ENCODE measurements at regions not wholly inside any gene's neighbourhood (a gene's known extent, or its start where the extent isn't known, plus 50 kb on each side); places are given as distances from the start of the nearest gene placed in this dataset.

DNA sequence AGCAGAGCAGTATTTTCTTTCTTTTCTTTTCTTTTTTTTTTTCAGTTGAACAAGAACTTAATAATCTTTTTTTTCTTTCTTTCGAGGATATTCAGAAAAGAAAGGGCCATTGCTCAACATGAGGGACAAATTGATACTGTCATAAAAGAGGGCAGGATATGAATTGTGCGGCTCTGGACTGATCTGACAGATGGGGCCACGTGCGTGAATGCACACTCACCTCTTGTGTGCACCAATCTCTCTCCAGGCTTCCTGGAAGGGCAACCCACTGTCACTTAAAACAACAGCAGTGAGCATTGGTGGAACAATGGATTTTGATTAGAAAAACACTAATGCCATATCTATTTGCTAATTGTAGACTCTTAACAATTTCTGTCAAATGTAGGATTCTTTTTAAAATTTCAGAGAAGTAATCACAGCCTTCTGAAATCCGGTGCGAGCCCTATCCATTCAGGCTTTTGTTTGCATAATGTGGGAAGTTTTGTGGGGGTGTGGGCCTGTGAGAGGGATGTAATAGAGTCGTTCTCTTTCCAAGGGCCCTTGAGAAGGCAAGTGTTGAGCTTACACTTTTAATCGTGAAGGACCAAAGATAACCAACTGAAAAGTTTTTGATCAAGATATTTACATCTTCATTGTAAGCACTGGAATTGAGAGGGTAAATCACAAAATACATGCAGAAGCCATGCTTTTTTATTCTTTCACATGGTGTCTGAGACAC, 298.8 kb downstream of the SP3 start:
- DNase-seq (ENCODE audit: low read depth in 2 of 3, low spot score in 1 of 3), result no peak

DNA sequence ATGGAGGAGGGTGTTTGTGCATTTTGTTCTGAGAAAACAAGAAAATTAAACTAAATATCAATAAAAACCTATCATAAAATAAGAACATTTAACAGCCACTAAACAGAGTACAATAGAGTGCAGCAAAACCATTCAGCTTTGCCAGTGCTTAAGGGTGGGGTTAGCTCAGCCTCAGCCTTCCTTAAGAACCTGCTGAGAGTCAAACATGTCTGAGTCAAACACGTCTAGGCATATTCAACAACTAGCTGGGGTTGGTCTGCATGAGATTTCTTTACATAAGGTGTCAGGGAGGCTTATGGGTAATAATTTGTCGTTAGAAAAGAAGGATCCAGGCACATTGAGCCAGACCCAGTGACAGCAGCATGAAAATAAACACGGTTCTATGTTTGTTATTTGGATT, 298.2 kb downstream of the SP3 start:
- no peak for DNase-seq (ENCODE audit: low read depth in 2 of 3, low spot score in 1 of 3)

DNA sequence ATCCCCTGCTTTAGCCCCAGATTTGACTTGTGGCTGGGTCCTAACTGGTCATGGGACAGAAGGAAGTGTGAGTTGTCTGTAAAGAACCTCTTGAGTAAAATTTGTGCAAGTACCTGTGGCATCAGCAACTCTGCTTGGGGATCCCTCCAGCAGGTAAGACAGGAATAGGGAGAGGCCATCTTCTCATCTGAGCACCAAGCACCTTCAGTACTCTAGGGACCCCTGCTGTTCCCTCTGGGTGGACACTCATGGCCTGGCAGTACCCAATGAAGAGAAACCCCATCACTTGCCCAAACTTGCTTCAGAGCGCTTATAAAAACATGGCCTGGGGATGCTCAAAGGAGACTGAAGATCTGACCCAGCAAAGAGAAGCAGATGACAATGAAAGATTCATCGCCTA, 297.8 kb downstream of the SP3 start:
- DNase-seq (ENCODE audit: low read depth in 2 of 3, low spot score in 1 of 3), result no peak

DNA sequence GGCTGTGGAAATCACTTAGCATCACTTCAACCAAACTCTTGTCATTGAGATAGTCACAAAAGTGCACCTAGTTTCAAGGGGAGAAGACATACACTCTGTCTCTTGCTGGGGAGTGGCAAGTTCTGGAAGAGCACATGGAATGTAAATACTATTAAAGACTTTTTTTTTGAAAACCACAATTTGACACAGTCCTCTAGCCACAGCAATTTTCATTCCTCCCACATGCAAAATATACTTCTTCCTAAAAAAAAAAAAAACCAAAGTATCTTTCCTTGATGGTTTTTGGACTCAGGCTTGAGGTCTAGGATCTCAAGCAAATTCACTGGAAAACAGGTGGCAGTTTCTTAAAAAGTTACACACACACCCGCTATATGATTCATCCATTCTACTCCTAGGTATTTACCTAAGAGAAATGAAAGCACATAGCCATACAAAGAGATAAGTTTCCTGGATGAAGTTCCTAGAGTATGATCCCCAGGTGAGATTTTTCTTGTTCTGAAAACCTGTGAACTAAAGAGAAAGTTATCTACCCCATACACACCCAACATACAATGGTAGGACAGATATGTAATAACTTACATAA, 295.8 kb downstream of the SP3 start:
- no peak for DNase-seq (ENCODE audit: low read depth in 2 of 3, low spot score in 1 of 3)

DNA sequence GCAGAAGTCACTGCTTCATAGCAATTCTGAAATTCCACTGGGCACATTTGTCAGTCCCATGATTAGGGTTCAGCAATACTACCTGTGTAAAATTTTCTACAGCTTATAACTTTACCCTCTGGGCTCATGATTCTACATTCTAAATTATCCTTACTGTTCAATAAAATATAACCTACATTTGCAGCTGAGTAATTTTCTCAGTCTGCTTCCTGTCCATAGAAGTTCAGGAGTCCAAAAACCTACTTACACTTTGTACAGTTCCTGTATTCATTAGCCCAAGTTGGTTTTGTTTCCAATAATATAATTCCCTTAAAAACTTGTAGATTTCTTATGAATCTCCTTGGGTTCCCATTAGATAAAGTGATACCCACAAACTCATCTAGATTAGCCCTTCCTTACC, 295.3 kb downstream of the SP3 start:
- DNase-seq (ENCODE audit: low read depth in 2 of 3, low spot score in 1 of 3), result no peak

DNA sequence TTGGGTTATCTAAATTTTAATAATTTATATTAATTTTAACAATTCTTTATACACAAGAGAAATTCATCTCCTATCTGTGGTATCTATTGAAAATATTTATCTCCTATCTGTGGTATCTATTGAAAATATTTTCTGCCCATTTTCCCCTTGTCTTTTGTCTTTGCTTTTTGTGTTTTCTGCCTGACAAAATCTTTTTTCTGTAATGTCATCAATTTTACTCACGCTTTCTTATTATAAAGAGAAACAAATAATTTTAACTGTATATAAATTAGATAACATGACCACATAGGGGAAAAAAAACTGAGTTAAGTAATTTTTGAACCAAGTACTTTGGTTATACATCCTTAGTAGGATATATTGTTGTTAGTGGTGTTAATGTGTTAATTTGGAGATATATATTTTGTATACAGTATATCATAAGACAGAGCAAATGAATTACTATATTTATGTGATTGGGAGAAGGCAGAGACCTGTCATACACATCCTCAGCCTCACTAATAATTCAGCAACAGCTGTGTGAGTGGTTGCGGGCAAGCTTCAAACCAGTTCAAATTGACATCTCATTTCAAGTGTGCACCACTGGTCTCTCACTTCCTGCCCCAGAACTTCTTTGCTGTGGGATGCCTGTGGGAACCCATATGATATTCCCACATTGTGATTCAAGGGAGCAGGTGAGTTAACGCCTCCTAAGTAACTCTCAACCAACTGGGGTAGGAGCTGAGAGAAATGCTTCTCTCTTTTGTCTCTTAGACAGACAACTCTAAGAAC, 292.4 kb downstream of the SP3 start:
- DNase-seq (ENCODE audit: low read depth in 2 of 3, low spot score in 1 of 3), result no peak

DNA sequence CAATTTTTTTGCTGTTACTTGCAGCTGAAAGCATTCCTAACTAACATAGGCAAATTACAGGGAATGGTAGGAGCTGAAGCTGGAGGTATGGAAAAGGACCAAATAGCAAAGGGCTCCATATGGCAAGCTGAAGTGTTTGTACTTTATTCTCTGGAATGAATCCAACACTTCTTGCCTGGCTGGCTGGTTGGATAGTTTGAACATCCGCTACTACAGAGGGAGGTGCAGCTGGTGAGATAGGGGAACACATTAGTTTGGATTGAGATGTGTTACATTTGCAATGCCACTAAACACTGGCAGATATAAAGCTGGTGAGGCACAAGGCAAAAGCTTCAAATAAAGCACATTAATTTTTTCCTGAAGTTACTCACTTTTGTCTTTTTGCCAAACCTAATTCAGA, 291.5 kb downstream of the SP3 start:
- no peak for DNase-seq (ENCODE audit: low read depth in 2 of 3, low spot score in 1 of 3)

DNA sequence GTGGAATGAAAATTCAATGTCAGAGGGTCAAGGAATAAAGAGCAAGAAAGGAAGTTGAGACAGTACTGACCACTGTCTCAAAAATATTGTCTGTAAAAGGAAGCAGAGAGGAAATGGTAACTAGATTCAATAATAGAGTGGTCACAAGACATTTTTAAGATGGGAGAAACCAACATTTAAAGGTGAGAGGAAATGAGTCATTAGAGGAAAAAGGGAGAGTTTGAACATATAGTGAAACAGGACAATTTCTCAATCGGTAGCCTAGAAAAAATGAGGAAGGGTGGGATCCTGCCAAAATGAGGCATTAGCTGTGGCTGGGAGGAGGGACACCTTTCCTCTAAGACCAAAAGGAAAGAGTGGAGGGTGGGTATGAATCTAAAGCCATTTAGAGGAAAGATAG, 288.5 kb downstream of the SP3 start:
- no peak for DNase-seq (ENCODE audit: low read depth in 2 of 3, low spot score in 1 of 3)

DNA sequence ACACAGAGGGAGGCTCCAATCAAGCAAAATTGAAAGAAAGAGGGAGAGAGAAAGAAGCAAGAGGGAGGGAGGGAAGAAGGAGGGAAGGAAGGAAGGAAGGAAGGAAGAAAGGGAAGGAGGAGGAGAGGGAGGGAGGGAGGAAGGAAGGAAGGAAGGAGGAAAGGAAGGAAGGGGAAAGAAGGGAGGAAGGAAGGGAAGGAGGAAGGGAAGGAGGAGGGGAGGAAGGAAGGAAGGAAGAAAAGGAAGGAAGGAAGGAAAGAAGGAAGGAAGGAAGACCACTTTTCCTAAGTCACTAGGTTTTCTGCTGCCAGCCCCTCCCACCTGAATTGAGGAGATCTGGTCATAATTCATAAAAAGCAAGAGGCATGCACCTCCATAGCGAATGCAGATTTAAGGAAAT, 287.0 kb downstream of the SP3 start:
- no peak for DNase-seq (ENCODE audit: low read depth in 2 of 3, low spot score in 1 of 3)

DNA sequence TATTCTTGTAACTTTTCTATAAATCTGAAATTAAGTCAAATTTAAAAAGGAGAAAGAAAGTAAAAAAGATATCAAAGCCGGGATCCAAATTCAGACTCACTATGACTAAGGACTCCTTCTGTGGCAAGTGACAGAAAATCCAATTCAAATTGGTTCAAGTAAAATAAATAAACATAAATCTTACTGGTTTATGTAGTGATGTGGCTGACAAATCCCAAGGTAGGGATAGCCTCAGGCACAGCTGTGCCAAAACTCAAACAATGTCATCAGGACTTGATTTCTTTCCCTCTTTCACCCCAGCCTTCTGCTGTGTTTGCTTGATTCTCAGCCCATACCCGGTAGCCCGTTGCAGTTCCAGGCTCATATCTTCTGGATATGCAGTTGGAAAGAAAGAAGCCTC, 284.6 kb downstream of the SP3 start:
- no peak for DNase-seq (ENCODE audit: low read depth in 2 of 3, low spot score in 1 of 3)

DNA sequence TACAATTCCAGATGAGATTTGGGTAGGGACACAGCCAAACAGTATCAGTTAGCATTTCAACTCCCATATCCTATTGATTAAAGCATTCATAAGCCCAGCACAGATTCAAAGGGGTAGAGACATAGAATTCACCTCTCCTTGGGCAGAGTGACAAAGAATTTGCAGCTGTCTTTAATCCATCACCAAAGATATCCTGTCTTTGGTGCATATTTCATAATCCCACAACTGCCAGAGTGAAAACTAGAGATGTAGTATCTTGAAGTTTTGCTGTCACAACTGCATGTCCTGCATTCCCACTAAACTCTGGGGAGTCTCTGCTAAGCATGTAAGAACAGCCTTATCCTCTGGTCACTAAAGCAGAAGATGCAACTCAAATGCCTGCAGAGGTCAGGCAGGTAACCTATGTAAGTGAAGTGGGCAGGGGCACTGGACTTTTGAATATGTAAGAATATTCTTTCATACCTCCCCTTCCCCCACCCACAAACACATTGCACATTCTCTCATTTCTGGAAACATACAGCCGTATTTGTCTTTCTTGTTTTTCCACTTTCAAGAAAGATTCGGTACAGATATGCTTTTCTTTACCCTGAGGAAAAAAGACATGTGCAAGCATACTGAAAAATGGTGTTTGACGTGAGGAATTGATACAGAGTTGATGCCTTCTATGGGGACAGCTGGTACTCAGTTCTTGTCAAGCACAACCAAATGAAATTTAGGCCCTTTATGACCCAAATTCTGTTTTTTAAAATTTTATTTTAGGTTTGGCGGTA, 283.1 kb downstream of the SP3 start:
- no peak for DNase-seq (ENCODE audit: low read depth in 2 of 3, low spot score in 1 of 3)

DNA sequence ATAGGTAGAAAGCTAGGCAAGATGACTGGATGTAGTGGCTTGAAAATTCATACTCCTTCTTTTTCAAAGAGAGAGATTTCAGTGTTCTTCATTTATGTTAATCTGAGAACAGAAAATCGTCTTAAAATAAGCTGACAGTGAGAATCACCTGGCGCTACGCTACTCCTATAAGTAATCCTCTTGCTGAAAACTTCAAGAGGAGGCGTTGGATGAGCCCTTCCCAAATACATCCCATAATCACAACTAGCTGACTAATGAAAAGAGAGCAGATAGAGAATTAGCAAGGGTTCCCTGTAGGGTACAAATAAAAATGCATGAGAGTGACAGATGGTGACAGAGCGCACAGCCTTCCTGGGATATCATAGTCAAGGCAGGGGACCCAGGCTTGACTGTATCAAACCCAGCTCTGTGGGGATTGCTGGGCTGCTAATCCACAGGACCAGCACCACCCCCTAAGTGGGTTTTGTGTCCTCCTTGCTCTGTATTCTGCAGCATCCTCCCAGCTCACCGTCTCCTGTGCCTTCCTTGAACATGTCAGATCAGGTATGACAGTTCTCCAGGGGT, 280.2 kb downstream of the SP3 start:
- no peak for DNase-seq (ENCODE audit: low read depth in 2 of 3, low spot score in 1 of 3)

DNA sequence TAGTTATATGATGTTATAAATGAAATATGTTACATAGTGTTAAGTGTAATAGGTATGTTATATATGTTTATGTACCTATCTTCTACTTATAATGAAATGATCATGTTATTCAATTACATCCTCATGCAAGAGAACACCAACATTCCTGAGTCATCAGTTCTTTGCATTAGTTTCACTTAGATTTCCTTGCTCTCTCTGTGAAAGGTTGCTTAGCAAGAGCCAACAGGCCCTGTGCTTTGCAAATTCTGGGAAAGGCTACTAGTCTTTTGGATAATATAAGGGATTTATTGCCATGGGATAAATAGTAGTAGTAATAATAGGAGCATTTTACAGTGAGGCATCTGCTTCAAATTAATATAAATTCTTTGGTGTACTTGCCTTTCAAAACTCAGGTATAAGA, 274.8 kb downstream of the SP3 start:
- DNase-seq (ENCODE audit: low read depth in 2 of 3, low spot score in 1 of 3), result no peak

DNA sequence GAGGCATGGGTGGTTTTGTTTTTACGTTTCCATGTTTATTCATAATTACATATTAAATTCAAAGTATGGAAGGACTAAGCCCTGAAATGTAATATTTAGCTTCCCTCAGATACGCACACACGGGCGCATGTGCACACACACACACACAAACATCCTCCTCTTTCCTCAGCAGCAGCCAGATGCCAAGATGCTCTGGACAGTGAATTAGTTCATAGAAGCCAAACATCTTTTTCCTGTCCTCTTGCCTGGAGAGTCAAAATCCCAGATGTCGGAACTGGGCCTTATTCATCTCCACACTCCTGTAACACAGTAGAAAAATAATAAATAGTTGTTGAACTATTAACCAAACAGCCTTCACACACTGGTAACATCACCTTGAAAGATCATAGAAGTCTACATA, 273.1 kb downstream of the SP3 start:
- DNase-seq (ENCODE audit: low read depth in 2 of 3, low spot score in 1 of 3), result no peak

DNA sequence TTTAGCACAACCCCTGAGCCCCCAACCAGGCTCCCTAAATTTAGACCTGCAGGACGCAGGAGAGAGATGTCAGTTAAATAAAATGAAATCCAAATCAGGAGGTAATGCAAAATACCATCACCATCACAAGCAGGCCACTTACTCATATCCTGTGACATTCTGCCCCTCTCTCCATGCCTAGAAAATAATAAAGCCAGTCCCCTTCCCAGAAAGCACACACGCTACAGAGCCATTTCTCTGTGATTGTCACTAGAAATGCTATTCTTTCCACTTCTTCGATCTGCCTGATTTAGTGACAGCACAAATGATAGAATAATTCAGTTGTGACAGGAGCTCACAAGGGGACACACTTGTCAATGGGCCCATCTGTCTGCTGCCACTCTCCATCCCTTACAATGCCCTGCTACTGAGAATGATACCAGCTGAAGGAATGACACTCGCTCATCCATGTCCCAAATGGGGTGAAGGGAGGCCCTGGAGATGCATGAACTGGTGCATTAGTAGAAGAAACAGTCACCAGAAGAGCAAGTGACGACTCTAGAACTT, 272.1 kb downstream of the SP3 start:
- DNase-seq (ENCODE audit: low read depth in 2 of 3, low spot score in 1 of 3), result no peak

DNA sequence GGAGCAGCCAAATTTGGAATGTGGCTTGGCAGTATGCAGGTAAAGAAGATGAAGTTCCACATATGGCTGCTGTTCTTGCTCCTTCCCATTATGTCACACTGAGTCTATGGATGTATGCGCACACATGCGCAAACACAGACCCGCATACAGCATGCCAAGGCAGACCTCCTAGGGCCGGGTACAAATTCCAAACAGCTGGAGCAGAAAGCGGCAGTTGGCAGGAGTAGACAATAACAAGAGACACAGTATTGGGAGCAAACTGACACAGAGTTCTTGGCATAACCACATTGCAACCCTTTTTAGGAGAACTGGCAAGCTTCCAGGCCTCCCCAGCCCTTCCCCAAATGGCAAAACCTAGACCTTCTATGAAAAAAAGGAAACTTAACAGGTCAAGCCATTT, 268.9 kb downstream of the SP3 start:
- no peak for DNase-seq (ENCODE audit: low read depth in 2 of 3, low spot score in 1 of 3)

DNA sequence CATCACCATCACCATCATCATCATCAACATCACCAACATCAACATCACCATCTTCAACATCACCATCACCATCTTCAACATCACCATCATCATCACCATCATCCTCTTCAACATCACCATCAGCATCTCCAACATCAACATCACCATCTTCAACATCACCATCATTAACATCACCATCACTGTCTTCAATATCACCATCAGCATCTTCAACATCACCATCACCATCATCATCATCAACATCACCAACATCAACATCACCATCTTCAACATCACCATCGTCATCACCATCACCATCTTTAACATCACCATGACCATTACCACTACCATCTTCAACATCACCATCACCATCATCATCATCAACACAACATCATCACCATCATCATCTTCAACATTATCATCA, 267.2 kb downstream of the SP3 start:
- DNase-seq (ENCODE audit: low read depth in 2 of 3, low spot score in 1 of 3), result no peak

DNA sequence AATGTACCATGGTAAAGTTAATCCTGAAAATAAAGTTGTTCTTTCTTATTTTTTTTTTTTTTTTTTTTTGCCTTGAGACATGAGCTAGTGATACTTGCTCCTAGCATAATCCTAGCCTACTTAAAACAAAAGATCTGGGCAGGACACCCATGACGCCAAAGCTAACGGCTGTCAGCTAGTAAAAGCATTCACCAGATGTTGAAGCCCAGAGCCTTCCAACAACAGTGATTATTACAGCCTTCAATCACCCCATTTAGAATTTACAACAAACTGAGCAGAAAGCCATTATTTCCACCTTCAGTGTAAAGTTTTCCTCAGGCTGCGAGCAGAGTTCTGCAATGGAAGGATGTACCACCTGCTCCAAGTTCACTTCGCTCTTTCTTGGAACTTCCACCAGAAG, 259.5 kb downstream of the SP3 start:
- no peak for DNase-seq (ENCODE audit: low read depth in 2 of 3, low spot score in 1 of 3)

DNA sequence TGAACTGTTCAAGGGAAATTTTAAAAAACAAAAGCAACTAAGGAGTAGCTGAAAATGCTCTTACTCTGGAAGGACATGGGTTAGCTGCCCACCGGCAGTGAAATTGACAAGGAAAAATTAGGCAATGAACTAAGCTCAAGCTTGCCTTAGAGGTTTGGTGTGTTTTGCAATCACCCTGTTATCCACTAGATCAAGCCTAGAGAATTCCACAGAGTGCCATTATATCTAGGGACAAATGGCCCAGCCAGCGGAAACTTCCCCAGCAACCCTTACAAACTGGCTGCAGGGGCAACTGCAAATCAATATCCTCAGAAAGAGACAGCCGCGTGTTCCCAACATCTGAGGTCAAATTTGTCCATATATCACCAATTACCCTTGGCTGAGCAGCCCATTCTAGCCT, 258.2 kb downstream of the SP3 start:
- DNase-seq (ENCODE audit: low read depth in 2 of 3, low spot score in 1 of 3), result no peak

DNA sequence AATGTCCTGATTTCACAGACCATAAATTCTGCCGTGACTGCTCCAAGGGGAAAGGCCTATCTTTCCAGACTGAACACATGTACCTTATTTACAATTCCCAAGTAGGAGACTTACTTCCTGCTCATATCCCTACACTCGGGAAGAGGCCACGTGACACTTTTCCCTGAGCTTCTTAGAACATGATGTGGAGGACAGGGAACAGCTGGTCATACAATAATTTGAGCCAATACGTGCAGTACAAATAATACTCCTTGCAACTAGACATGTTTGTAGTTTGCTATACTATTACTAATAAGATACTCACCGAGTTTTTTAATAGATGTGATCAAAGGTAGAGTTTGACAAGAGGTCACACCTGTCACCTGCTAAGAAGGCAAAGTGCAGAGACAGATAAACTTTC, 256.4 kb downstream of the SP3 start:
- DNase-seq (ENCODE audit: low read depth in 2 of 3, low spot score in 1 of 3), result no peak

DNA sequence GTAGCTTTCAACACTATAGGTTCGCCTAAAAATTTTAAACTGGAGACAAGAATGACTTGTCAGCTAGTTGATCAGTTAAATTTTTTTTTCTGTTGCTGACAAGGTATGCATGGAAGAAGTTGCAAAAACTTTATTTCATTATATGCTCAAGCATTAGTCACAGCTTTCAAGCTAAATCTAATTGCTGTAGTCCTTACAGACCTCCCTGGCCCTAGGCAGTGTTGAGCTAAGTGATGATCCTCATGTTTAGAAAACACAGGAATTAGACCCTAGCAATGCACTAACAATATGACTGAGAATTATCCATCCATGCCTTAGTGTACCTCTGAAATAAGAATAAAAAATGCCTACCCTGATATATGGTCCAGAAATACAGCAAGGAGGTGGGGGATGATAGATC, 253.4 kb downstream of the SP3 start:
- no peak for DNase-seq (ENCODE audit: low read depth in 2 of 3, low spot score in 1 of 3)

Data from stimulated activated CD4-positive, alpha-beta T cell treated with anti-CD3 and anti-CD28 coated beads, Interleukin-12 subunit alpha, Interleukin-12 subunit beta, amount 100 ng/mL, for 48 hours (primary cell).